Liver (tissue), 8 donors: ENCODE measurements at regions not wholly inside any gene's neighbourhood (a gene's known extent, or its start where the extent isn't known, plus 50 kb on each side); places are given as distances from the start of the nearest gene placed in this dataset.
A peak's percentile ranks its signal among the peaks of the same experiment; 100 is the strongest.

Experiments
- DNase-seq: peaks from one replicate; pipeline ENCODE4 v3.0.0-alpha.2; 2017; ENCODE audit warnings: low spot score
- H3K27ac ChIP-seq, 2 donors: one replicate each; pipeline ENCODE4 v1.7.0; 2013; ENCODE audit warnings: inconsistent platforms in 2 of 2, low read length in 2 of 2, control low read depth in 1 of 2, low read depth in 1 of 2, mild to moderate bottlenecking in 1 of 2
- H3K27me3 ChIP-seq, 4 donors: one replicate each; pipeline versions ENCODE4 v1.6.1 to v1.7.0; 2013; ENCODE audit warnings: low read length in 3 of 4, inconsistent platforms in 1 of 4, mild to moderate bottlenecking in 1 of 4, moderate library complexity in 1 of 4; ENCODE audit not compliant: control insufficient read depth in 4 of 4, insufficient read depth in 4 of 4
- H3K36me3 ChIP-seq, 4 donors: one replicate each; pipeline versions ENCODE4 v1.6.1 to v1.7.0; 2013; ENCODE audit warnings: low read length in 3 of 4, mild to moderate bottlenecking in 3 of 4, low read depth in 1 of 4, moderate library complexity in 1 of 4; ENCODE audit not compliant: control insufficient read depth in 4 of 4, insufficient read depth in 3 of 4
- H3K4me1 ChIP-seq, 4 donors: one replicate each; pipeline versions ENCODE4 v1.6.1 to v1.7.0; 2013; ENCODE audit warnings: low read length in 3 of 4, mild to moderate bottlenecking in 3 of 4, moderate library complexity in 1 of 4; ENCODE audit not compliant: control insufficient read depth in 4 of 4, insufficient read depth in 4 of 4
- H3K4me3 ChIP-seq, 3 donors: one replicate each; pipeline versions ENCODE4 v1.6.1 to v1.7.0; 2013; ENCODE audit warnings: low read length in 3 of 3, control low read depth in 1 of 3, low read depth in 1 of 3, mild to moderate bottlenecking in 1 of 3
- H3K9ac ChIP-seq, 2 donors: one replicate each; pipeline ENCODE4 v1.7.0; 2013; ENCODE audit warnings: low read length in 2 of 2, mild to moderate bottlenecking in 2 of 2, moderate library complexity in 2 of 2, control low read depth in 1 of 2, low read depth in 1 of 2
- H3K9me3 ChIP-seq, 4 donors: one replicate each; pipeline versions ENCODE4 v1.6.1 to v1.7.0; 2013; ENCODE audit warnings: low read length in 3 of 4; ENCODE audit not compliant: control insufficient read depth in 4 of 4
- CTCF ChIP-seq: fragments of 150-350 bp; IDR thresholded peaks from 2 replicates; pipeline ENCODE4 v1.5.1; 2017; ENCODE audit warnings: improper control_type of control experiment, low read depth, low read length; ENCODE audit not compliant: missing input control
- EGR1 ChIP-seq, 2 donors: IDR thresholded peaks; 2 replicates each; pipeline ENCODE4 v1.6.1; 2016 to 2018; ENCODE audit warnings: antibody characterized with exemption in 2 of 2, low read depth in 2 of 2
- FOXA1 ChIP-seq: IDR thresholded peaks from 2 replicates; pipeline ENCODE4 v1.6.1; 2016; ENCODE audit warnings: antibody characterized with exemption
- GABPA ChIP-seq, 2 donors: IDR thresholded peaks in 1 of 2; conservative IDR thresholded peaks in 1 of 2; 2 replicates each; pipeline ENCODE4 v1.6.1; 2016; ENCODE audit warnings: antibody characterized with exemption in 2 of 2, mild to moderate bottlenecking in 1 of 2, moderate library complexity in 1 of 2
- HNF4A ChIP-seq, 2 donors: conservative IDR thresholded peaks; 2 replicates each; pipeline ENCODE4 v1.6.1; 2016; ENCODE audit warnings: antibody characterized with exemption in 2 of 2, mild to moderate bottlenecking in 2 of 2
- HNF4G ChIP-seq: IDR thresholded peaks from 2 replicates; pipeline ENCODE4 v1.6.1; 2016; ENCODE audit warnings: antibody characterized with exemption
- JUND ChIP-seq, 2 donors: IDR thresholded peaks; 2 replicates each; pipeline ENCODE4 v1.6.1; 2016; ENCODE audit warnings: antibody characterized with exemption in 2 of 2
- NR2F2 ChIP-seq: IDR thresholded peaks from 2 replicates; pipeline ENCODE4 v1.6.1; 2016; ENCODE audit warnings: antibody characterized with exemption
- RAD21 ChIP-seq, 2 donors: IDR thresholded peaks; 2 replicates each; pipeline ENCODE4 v1.6.1; 2016; ENCODE audit warnings: antibody characterized with exemption in 2 of 2, mild to moderate bottlenecking in 2 of 2
- RXRA ChIP-seq, 2 donors: IDR thresholded peaks; 2 replicates each; pipeline ENCODE4 v1.6.1; 2017 to 2018; ENCODE audit warnings: antibody characterized with exemption in 2 of 2, mild to moderate bottlenecking in 1 of 2
- SP1 ChIP-seq: IDR thresholded peaks from 2 replicates; pipeline ENCODE4 v1.6.1; 2018; ENCODE audit warnings: antibody characterized with exemption, mild to moderate bottlenecking
- TAF1 ChIP-seq: conservative IDR thresholded peaks from 2 replicates; pipeline ENCODE4 v1.6.1; 2016; ENCODE audit warnings: antibody characterized with exemption, mild to moderate bottlenecking
- YY1 ChIP-seq: IDR thresholded peaks from 2 replicates; pipeline ENCODE4 v1.6.1; 2016; ENCODE audit warnings: antibody characterized with exemption, mild to moderate bottlenecking
- ZBTB33 ChIP-seq: IDR thresholded peaks from 2 replicates; pipeline ENCODE4 v1.6.1; 2016; ENCODE audit warnings: antibody characterized with exemption
- WGBS: extraction: QIAGEN DNeasy Blood & Tissue Kit; methylation state at CpG from one replicate; pipeline ENCODE4 v1.1.7; 2013; 5-methylcytosine and 5-hydroxymethylcytosine counted together
- TF ChIP-seq, protein P1 (sequence below): IDR thresholded peaks from 2 replicates; pipeline ENCODE4 v1.6.1; 2016; ENCODE audit warnings: antibody characterized with exemption
- donor health status: healthy.
- donor health status: healthy.
- donor health status: healthy.
- donor health status: healthy.
- donor health status: healthy.

DNA sequence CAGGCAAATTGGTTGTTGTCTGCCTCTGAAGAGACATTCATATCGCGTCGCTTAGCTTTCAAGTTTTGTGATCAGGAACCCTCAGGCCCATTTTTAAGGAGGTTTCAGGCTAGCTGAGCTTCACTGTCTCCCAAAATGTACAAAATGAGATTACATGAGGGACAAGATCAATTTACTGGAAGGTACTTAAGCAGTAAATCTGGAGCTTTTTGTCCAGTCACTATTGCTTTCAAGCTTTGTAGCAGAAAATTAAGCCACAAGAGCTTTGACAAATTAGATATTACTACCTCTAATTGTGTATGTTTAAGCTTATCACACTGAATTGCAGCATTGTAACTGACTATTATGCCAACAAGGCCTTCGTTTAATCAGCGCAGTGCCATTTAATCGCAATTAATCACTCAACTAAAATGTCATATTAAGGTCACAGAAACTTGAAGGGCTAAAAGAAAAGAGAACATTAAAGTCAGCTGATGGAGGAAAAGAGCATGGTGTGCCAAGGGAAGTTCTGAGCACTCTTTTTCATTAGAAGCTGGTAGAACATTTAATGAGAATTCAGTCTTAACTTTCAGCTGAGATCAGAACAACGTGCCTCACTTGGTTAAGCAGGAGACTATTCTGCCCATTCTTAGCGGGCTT lies 353.0 kb downstream of the FBXO8 start:
- Histone ChIP-seq H3K9me3 (no peaks in the 10 kb centered on the region), H3K4me1 (no peaks in the 10 kb centered on the region), H3K4me3 (no peak overlapping the region), H3K27ac (no peak overlapping the region), H3K36me3 (no peaks in the 10 kb centered on the region), H3K9ac (peak overlapping the region in 1 of 2 donors; percentile 14), H3K27me3 (no peaks in the 10 kb centered on the region)
- 74% methylated on average over 8 of the region's 8 CpGs for WGBS
- DNase-seq, result no peak
- TF ChIP-seq TAF1, result no peak
- TF ChIP-seq SP1, result no peak
- TF ChIP-seq HNF4A (conservative IDR thresholded peaks at IDR 0.05), result no peak
- no peak for TF ChIP-seq GABPA (IDR thresholded peaks at IDR 0.05 in 1 of 2, conservative IDR thresholded peaks at IDR 0.05 in 1 of 2)
- no peak for TF ChIP-seq RAD21 (IDR thresholded peaks at IDR 0.05)
- TF ChIP-seq, protein P1, sequence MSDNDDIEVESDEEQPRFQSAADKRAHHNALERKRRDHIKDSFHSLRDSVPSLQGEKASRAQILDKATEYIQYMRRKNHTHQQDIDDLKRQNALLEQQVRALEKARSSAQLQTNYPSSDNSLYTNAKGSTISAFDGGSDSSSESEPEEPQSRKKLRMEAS, result no peak
- TF ChIP-seq NR2F2, result no peak
- no peak for TF ChIP-seq HNF4G
- TF ChIP-seq JUND (IDR thresholded peaks at IDR 0.05), result no peak
- no peak for TF ChIP-seq RXRA (IDR thresholded peaks at IDR 0.05)
- no peak for TF ChIP-seq EGR1 (IDR thresholded peaks at IDR 0.05; ENCODE audit: low read depth in 2 of 2)
- no peak for TF ChIP-seq YY1

GRCh38 chr4:173929921-173930320 lies 353.5 kb downstream of the FBXO8 start:
- H3K36me3 ChIP-seq, result no peaks in the 10 kb centered on the region
- 56% methylated on average over 3 of the region's 3 CpGs for WGBS
- no peak overlapping the region for H3K4me3 ChIP-seq
- H3K27me3 ChIP-seq, result no peaks in the 10 kb centered on the region
- H3K9me3 ChIP-seq, result no peaks in the 10 kb centered on the region
- no peaks in the 10 kb centered on the region for H3K4me1 ChIP-seq
- DNase-seq, result no peak
- H3K27ac ChIP-seq, result no peak overlapping the region
- no peak for TF ChIP-seq FOXA1
- TF ChIP-seq, protein P1, result no peak
- no peak for TF ChIP-seq CTCF
- no peak for TF ChIP-seq RAD21 (IDR thresholded peaks at IDR 0.05)
- TF ChIP-seq EGR1 (IDR thresholded peaks at IDR 0.05; ENCODE audit: low read depth in 2 of 2), result no peak
- TF ChIP-seq ZBTB33, result no peak
- TF ChIP-seq YY1, result no peak
- TF ChIP-seq RXRA (IDR thresholded peaks at IDR 0.05), result no peak
- H3K9ac ChIP-seq, result peak overlapping the region in 1 of 2 donors; percentile 14
